Activated B cell treated with CpG ODN at 0.5 μM for 24 hours (primary cell): ENCODE measurements at regions not wholly inside any gene's neighbourhood (a gene's known extent, or its start where the extent isn't known, plus 50 kb on each side); places are given as distances from the start of the nearest gene placed in this dataset.

Experiments used
- ATAC-seq: fragments of 200-7000 bp; cut with Tn5 transposase; one replicate; pipeline ENCODE4 v1.10.0; 2021; ENCODE audit warnings: low read depth, mild to moderate bottlenecking, moderate library complexity
- CTCF ChIA-PET: fragments of 350-600 bp; sonication (Branson Sonifier 250); formaldehyde crosslinking; loops from one replicate; lab custom pipeline; 2021; ENCODE audit warnings: antibody characterized with exemption; lab: Charles Lee
- POLR2A ChIA-PET: fragments of 350-600 bp; sonication (Branson Sonifier 250); formaldehyde crosslinking; loops from one replicate; lab custom pipeline; 2021; ENCODE audit warnings: antibody characterized with exemption; lab: Charles Lee
- DNase-seq: peaks from one replicate; pipeline ENCODE4 v3.0.0; 2022
- H3K27ac Mint-ChIP-seq: one replicate; pipeline ENCODE4 v1.8.0; 2020; ENCODE audit warnings: mixed read lengths
- H3K27me3 Mint-ChIP-seq: one replicate; pipeline ENCODE4 v1.8.0; 2021; ENCODE audit warnings: mixed read lengths
- H3K36me3 Mint-ChIP-seq: one replicate; pipeline ENCODE4 v1.8.0; 2021; ENCODE audit warnings: low read depth, mixed read lengths
- H3K4me1 Mint-ChIP-seq: one replicate; pipeline ENCODE4 v1.8.0; 2021; ENCODE audit warnings: mixed read lengths
- H3K4me3 Mint-ChIP-seq: one replicate; pipeline ENCODE4 v1.8.0; 2020; ENCODE audit warnings: mild to moderate bottlenecking, mixed read lengths
- H3K9me3 Mint-ChIP-seq: one replicate; pipeline ENCODE4 v1.8.0; 2020; ENCODE audit warnings: mixed read lengths
- CTCF ChIP-seq: fragments of 200-600 bp; IDR thresholded peaks from one replicate; pipeline ENCODE4 v1.8.0; 2022; ENCODE audit warnings: antibody characterized with exemption, mild to moderate bottlenecking
- intact Hi-C: fragments of 100-400 bp; cut with micrococcal nuclease; formaldehyde crosslinking; loops from one replicate; pipeline ENCODE4 v1.15.1; 2024

GRCh38 chr2:128466376-128466775 lies 147.7 kb upstream of the HS6ST1 start:
- Mint-ChIP-seq H3K4me1 (no peaks in the 10 kb centered on the region), H3K4me3 (no peak overlapping the region), H3K9me3 (peaks cover 18% of the 10 kb centered on the region), H3K36me3 (peaks cover 3% of the 10 kb centered on the region), H3K27me3 (no peaks in the 10 kb centered on the region), H3K27ac (no peak overlapping the region)
- DNase-seq (no peak), ATAC-seq (no peak)
- POLR2A ChIA-PET, result no interaction called here
- CTCF ChIA-PET, result no interaction called here
- TF ChIP-seq CTCF, result no peak
- intact Hi-C loops, result no loop called here

GRCh38 chr2:128466776-128467175 lies 148.1 kb upstream of the HS6ST1 start:
- ChIA-PET POLR2A (no interaction called here), CTCF (no interaction called here)
- peaks cover 3% of the 10 kb centered on the region for H3K36me3 Mint-ChIP-seq
- peaks cover 18% of the 10 kb centered on the region for H3K9me3 Mint-ChIP-seq
- H3K4me3 Mint-ChIP-seq, result no peak overlapping the region
- no peak overlapping the region for H3K27ac Mint-ChIP-seq
- intact Hi-C loops, result no loop called here
- DNase-seq (no peak), ATAC-seq (no peak)
- H3K27me3 Mint-ChIP-seq, result no peaks in the 10 kb centered on the region
- no peaks in the 10 kb centered on the region for H3K4me1 Mint-ChIP-seq
- no peak for TF ChIP-seq CTCF

- Mint-ChIP-seq H3K9me3 (peaks cover 18% of the 10 kb centered on the region), H3K27ac (no peak overlapping the region), H3K27me3 (no peaks in the 10 kb centered on the region), H3K4me3 (no peak overlapping the region), H3K36me3 (peaks cover 3% of the 10 kb centered on the region), H3K4me1 (peaks cover 3% of the 10 kb centered on the region)
- intact Hi-C loops, result no loop called here
- DNase-seq (no peak), ATAC-seq (no peak)
- no peak for TF ChIP-seq CTCF
- CTCF ChIA-PET, result no interaction called here
- POLR2A ChIA-PET, result no interaction called here
Observed at GRCh38 chr2:128467321-128467969, 148.8 kb upstream of the HS6ST1 start.

- H3K27me3 Mint-ChIP-seq, result peaks cover 5% of the 10 kb centered on the region
- H3K27ac Mint-ChIP-seq, result no peak overlapping the region
- H3K36me3 Mint-ChIP-seq, result peaks cover 3% of the 10 kb centered on the region
- no peak overlapping the region for H3K4me3 Mint-ChIP-seq
- peaks cover 11% of the 10 kb centered on the region for H3K4me1 Mint-ChIP-seq
- intact Hi-C loops, result no loop called here
- ATAC-seq (no peak), DNase-seq (no peak)
- CTCF ChIA-PET, result no interaction called here
- POLR2A ChIA-PET, result no interaction called here
- no peak for TF ChIP-seq CTCF
- peaks cover 18% of the 10 kb centered on the region for H3K9me3 Mint-ChIP-seq
Observed at GRCh38 chr2:128468186-128468920, 149.7 kb upstream of the HS6ST1 start.

GRCh38 chr2:128469203-128469602 lies 150.5 kb upstream of the HS6ST1 start:
- DNase-seq, result no peak

More at GRCh38 chr2:128469203-128469602, 150.5 kb upstream of the HS6ST1 start:
- TF ChIP-seq CTCF, result no peak
- POLR2A ChIA-PET, result no interaction called here
- intact Hi-C loops, result no loop called here
- Mint-ChIP-seq H3K27me3 (peaks cover 5% of the 10 kb centered on the region), H3K36me3 (peaks cover 3% of the 10 kb centered on the region), H3K9me3 (peaks cover 18% of the 10 kb centered on the region), H3K4me1 (peaks cover 14% of the 10 kb centered on the region), H3K27ac (no peak overlapping the region), H3K4me3 (no peak overlapping the region)
- CTCF ChIA-PET, result no interaction called here
- ATAC-seq, result no peak
